ENCODE measurements at regions not wholly inside any gene's neighbourhood (a gene's known extent, or its start where the extent isn't known, plus 50 kb on each side); places are given as distances from the start of the nearest gene placed in this dataset.

DNA sequence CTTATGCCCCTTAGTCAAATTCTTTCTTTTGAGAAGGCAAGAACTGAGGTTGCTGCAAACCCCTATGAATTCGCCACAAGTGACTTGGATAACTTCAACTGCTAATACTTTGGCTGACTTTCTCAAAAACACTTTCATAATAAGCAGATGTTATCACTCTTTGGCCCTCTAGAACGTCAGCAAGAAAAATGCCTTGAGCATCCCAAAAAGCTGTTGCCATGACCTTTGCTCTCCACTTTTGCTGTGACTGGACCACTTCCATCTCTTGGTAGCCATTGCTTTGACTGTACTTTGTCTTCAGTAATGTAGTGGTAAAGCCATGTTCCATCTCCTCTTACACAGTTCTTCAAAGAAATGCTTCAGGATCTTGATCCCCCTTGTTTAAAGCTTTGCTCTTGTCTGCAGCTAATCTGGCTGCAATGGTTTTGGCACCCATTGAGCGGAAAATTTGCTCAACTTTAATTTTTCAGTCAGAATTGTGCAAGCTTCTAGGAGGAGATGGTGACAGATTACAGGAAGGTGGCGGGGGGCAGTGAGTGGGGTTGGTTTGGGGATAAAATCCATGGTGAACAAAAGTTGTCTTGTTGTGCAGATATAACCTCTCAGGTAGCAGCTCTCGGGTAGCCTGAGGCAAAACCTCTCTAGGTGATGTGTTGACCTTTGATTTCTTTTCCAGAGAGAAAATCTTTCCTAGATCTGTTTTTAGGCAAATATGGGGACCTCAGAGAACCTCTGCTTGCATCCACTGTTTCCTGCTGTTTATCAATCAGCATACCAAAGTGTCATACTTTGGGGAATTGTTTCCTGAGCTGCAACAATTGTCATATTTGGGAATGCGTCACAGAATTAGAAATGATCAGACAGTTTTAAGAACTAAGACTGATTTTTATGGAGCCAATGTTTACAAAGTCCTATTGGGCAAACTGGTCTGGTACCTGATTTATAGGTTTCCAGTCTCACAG lies 83.6 kb downstream of the CCR1 start:
- Mint-ChIP-seq H3K36me3 (peaks cover 17% of the 10 kb centered on the region), H3K4me1 (peaks cover 23% of the 10 kb centered on the region), H3K9me3 (ENCODE audit: low read depth) (peaks cover 5% of the 10 kb centered on the region), H3K27me3 (peaks cover 43% of the 10 kb centered on the region), H3K27ac (no peak overlapping the region), H3K4me3 (no peak overlapping the region)
- no peak for DNase-seq
- ATAC-seq: no peak
- CTCF ChIA-PET: interaction anchor here (1.6 kb wide), 1 partner anchor 12 kb away, joined by 3 read pairs; no protein-coding TSS in a partner anchor

DNA sequence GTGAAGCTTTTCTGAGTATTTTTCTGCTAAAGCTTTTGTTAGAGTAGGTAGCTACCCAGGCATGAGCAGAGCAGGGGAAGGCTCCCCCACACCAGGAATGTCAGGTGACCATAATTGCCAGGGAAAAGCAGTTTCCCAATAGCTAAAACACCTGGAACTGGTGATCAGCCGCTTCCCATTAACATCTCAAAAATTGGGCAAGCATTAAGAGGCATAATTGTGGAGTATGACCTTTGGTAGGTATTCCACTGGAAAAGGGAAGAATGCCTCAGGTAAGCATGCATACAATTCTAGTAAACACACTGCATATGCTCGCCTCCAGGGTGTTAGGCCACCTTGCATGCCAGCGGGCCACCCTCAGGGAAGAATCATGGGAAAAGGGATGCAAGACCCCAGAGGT lies 84.5 kb downstream of the CCR1 start:
- ATAC-seq: no peak
- peaks cover 16% of the 10 kb centered on the region for H3K36me3 Mint-ChIP-seq
- CTCF ChIA-PET: interaction anchor here (1.6 kb wide), 1 partner anchor 11 kb away, joined by 3 read pairs; no protein-coding TSS in a partner anchor
- peaks cover 43% of the 10 kb centered on the region for H3K27me3 Mint-ChIP-seq
- peaks cover 5% of the 10 kb centered on the region for H3K9me3 Mint-ChIP-seq (ENCODE audit: low read depth)
- H3K27ac Mint-ChIP-seq: no peak overlapping the region
- DNase-seq: no peak
- H3K4me1 Mint-ChIP-seq: peaks cover 16% of the 10 kb centered on the region
- H3K4me3 Mint-ChIP-seq: no peak overlapping the region

DNA sequence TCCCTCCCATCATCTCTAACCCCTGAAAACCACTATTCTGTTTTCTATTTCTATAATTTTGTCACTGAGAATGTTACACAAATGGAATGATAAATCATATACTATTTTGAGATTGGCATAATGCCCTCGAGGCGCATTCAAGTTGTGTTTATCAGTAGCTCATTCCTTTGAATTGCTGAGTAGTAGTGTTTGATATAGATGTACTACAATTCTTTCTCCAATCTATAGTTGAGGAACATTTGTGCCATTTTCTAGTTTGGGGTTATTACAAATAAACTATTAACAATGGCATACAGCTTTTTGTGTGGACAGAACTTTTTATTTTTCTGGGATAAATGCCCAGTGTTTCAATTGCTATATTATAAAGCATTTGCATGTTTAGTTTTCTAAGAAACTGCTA lies 86.0 kb downstream of the CCR1 start:
- no peak overlapping the region for H3K27ac Mint-ChIP-seq
- peaks cover 43% of the 10 kb centered on the region for H3K27me3 Mint-ChIP-seq
- peaks cover 5% of the 10 kb centered on the region for H3K9me3 Mint-ChIP-seq (ENCODE audit: low read depth)
- ATAC-seq: no peak
- no peak for DNase-seq
- H3K4me3 Mint-ChIP-seq: no peak overlapping the region
- peaks cover 3% of the 10 kb centered on the region for H3K4me1 Mint-ChIP-seq
- peaks cover 13% of the 10 kb centered on the region for H3K36me3 Mint-ChIP-seq
- CTCF ChIA-PET: interaction anchor here (0.6 to 1.6 kb wide), 3 partner anchors 13 to 37 kb away, joined by 3 to 7 read pairs (median 4); no protein-coding TSS in a partner anchor

DNA sequence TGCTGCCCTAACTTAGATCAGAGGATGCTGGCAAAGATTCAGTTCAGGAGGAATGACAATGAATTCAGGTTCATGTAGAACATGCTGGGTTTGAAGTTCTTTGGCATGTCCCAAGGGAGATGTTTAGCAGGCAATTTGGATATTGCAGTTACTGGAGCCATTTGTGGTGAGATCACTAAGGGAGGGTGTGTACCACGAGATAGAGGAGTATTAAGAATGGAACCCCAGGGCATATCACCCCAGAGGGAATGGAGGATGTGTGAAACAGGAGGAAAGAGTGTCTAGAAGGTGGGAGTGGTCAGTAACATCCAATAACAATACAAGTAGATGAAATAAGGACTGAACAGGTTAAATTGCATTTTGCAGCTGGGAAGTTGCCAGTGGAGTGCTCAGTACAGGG lies 87.1 kb downstream of the CCR1 start:
- Mint-ChIP-seq H3K4me1 (peaks cover 3% of the 10 kb centered on the region), H3K36me3 (peaks cover 7% of the 10 kb centered on the region), H3K4me3 (no peak overlapping the region), H3K9me3 (ENCODE audit: low read depth) (peaks cover 5% of the 10 kb centered on the region), H3K27me3 (peaks cover 36% of the 10 kb centered on the region), H3K27ac (no peak overlapping the region)
- CTCF ChIA-PET: no interaction called here
- DNase-seq (no peak), ATAC-seq (no peak)

DNA sequence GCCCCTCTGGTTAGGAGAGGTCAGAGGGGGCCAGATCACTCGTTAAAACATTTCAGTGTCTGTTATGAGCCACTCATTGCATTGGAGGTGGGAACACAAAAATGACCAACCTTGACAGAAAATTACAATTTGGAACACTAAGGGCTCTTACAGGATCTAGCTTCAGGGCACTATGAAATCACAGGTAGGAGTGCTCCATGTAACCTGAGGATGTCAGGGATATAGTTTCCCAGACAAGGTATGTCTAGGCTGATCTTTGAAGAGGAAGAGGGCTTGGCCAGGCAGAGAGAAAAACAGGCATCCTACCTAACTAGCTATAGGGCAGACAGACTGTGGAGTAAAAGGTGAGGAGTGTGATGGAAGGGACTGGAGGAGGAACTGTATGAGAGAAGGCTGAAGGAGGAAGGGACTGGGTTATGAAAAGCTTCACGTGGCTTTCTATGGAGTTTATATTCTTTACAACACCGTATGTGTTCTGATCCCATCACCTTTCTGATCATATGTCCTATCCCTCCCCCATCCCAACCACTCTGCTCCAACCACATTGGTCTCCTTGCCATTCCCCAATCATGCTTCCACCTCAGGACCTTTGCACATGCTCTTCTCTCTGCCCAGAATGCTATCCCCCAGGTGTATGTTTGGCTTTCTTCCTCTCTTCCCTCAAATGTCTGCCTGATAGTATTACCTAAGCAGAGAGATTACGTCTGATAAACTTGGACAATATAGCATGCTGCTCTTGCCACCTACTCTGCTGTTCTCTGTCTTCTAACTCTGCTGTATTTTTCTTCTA lies 88.2 kb downstream of the CCR1 start:
- ATAC-seq (no peak), DNase-seq (no peak)
- no peak overlapping the region for H3K4me3 Mint-ChIP-seq
- peaks cover 5% of the 10 kb centered on the region for H3K4me1 Mint-ChIP-seq
- peaks cover 27% of the 10 kb centered on the region for H3K27me3 Mint-ChIP-seq
- H3K27ac Mint-ChIP-seq: no peak overlapping the region
- peaks cover 11% of the 10 kb centered on the region for H3K36me3 Mint-ChIP-seq
- H3K9me3 Mint-ChIP-seq (ENCODE audit: low read depth): peaks cover 5% of the 10 kb centered on the region
- CTCF ChIA-PET: interaction anchor here (1.2 kb wide), 1 partner anchor 15 kb away, joined by 3 read pairs; no protein-coding TSS in a partner anchor

DNA sequence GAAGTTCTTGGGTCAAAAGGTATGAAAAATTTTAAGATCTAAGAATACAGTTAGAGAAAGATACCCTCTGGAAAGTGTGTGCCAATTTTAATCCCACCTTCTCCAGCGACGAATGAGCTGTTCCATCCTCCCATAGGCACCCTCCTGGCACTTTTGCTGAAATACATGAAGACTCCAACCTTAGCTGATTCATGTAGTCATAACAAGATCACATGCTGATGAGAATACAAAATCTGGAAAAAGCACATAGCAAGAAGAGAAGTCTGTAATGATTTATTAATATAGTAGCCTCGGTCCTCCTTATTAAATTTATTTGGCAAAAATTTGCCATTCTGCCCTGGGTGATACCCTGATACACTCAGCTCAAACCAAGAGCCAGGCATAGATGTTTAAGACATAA lies 88.9 kb downstream of the CCR1 start:
- Mint-ChIP-seq H3K27ac (no peak overlapping the region), H3K27me3 (peaks cover 25% of the 10 kb centered on the region), H3K36me3 (peaks cover 18% of the 10 kb centered on the region), H3K9me3 (ENCODE audit: low read depth) (peaks cover 3% of the 10 kb centered on the region), H3K4me3 (no peak overlapping the region), H3K4me1 (peaks cover 8% of the 10 kb centered on the region)
- ATAC-seq (no peak), DNase-seq (no peak)
- CTCF ChIA-PET: interaction anchor here (1.2 kb wide), 1 partner anchor 16 kb away, joined by 3 read pairs; no protein-coding TSS in a partner anchor

DNA sequence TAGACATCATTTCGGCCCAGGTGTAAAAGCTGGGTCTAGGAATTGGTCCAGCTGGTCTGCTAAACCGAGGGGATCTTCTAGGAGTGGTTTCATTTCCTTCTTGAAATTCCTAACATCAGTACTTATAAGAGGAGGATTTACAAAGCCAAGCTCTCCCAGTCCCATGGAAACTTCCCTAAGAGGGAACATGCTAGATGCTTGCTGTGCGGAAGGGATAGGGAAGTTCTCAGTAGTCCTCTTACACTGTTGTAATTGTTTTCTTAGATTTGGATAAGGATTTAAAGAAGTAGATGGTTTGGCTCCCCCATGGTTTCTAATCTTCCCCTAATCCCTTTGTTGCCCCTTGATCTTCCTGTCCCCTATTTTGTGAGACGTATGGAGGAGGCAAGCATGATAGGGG lies 89.7 kb upstream of the XCR1 start:
- H3K27me3 Mint-ChIP-seq: peaks cover 21% of the 10 kb centered on the region
- H3K9me3 Mint-ChIP-seq (ENCODE audit: low read depth): peaks cover 4% of the 10 kb centered on the region
- no peak overlapping the region for H3K27ac Mint-ChIP-seq
- no peak overlapping the region for H3K4me3 Mint-ChIP-seq
- no peak for ATAC-seq
- CTCF ChIA-PET: no interaction called here
- H3K4me1 Mint-ChIP-seq: peaks cover 30% of the 10 kb centered on the region
- H3K36me3 Mint-ChIP-seq: peaks cover 36% of the 10 kb centered on the region
- DNase-seq: no peak

DNA sequence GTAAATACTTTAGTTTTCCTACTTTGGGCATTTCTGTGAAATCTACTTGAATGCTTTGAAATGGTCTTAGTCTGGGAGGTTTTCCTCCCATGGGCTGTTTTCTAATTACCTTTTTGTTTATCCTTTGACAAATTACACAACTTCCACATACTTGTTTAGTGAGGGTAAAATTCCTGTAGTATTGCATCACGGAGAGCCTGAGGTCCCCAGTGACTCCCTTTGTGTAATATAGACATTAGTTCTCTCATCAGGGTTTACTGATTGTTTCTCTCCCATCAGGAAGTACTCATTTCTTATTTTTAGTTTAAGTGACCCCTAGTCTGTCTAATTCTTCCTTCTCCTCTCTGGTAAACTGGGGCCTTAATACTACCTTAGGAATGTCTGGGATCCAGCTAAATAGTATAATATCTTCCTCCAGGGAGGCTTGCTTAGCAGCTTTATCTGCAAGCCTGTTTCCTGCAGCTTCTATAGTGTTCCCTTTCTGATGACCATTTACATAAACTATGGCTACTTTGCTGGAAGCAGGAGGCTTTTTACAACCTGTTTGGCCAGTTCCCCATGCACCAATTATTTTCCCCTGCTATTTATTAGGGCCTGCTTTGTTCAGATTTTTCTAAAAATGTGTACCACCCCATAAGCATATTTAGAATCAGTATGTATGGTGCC lies 87.2 kb upstream of the XCR1 start:
- peaks cover 4% of the 10 kb centered on the region for H3K9me3 Mint-ChIP-seq (ENCODE audit: low read depth)
- no peak for ATAC-seq

DNA sequence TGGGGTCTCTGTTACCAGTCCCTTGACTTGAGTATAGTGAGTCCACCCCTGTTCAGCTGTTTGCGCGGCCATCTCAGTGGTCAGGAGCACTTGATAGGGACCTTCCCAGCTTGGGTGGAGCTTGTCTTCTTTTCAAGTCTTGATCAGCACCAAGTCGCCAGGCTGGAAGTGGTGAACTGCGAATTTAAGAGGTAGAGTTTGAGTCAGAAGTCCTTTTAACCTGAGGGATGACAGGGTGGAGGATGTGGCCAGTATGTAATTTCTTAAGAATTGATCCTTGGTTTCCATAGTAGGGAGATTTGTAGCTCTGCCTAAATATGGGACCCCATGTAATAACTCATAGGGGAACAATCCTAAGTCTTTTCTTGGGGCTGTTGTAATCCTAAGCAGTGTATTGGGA lies 86.3 kb upstream of the XCR1 start:
- Mint-ChIP-seq H3K4me1 (peaks cover 62% of the 10 kb centered on the region), H3K27ac (peak overlapping the region; percentile 65), H3K36me3 (peaks cover 39% of the 10 kb centered on the region), H3K9me3 (ENCODE audit: low read depth) (peaks cover 2% of the 10 kb centered on the region), H3K27me3 (no peaks in the 10 kb centered on the region), H3K4me3 (no peak overlapping the region)
- ATAC-seq (no peak), DNase-seq (peak; percentile 60)
- CTCF ChIA-PET: interaction anchor here (0.9 to 1.2 kb wide), 3 partner anchors 9 to 94 kb away, joined by 3 to 4 read pairs (median 3); partner anchors contain the start of gene CCR1

More for the DNA sequence above, 87.2 kb upstream of the XCR1 start:
- Mint-ChIP-seq H3K36me3 (peaks cover 35% of the 10 kb centered on the region), H3K27ac (no peak overlapping the region), H3K4me3 (no peak overlapping the region), H3K27me3 (no peaks in the 10 kb centered on the region), H3K4me1 (peaks cover 54% of the 10 kb centered on the region)
- CTCF ChIA-PET: interaction anchor here (1.2 kb wide), 2 partner anchors 10 to 94 kb away, joined by 3 read pairs; partner anchors contain the start of gene CCR1
- DNase-seq: no peak

DNA sequence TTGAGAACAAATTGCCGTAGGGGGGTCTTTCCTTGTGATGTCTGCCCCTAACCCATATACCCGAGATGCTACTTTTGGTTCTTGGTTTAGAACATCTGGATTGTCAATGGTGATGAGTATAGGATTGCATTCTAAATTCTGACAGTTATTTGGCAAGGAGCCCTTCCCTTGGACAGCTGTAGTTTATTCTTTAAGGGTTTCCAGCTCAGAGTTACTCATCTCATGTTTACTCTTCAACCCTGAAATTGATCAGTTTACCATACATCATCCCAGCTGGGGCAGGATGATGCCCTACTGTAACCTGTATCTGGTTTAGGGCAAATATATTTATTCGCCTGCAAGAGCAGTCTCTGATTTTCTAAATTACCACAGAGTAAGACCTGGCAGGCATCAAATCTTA lies 85.7 kb upstream of the XCR1 start:
- peaks cover 39% of the 10 kb centered on the region for H3K36me3 Mint-ChIP-seq
- H3K4me3 Mint-ChIP-seq: no peak overlapping the region
- CTCF ChIA-PET: interaction anchor here (0.6 to 1.2 kb wide), 3 partner anchors 11 to 95 kb away, joined by 3 to 4 read pairs (median 3); partner anchors contain the start of gene CCR1
- no peak for DNase-seq
- H3K27me3 Mint-ChIP-seq: no peaks in the 10 kb centered on the region
- peak overlapping the region; percentile 92 for H3K27ac Mint-ChIP-seq
- peaks cover 2% of the 10 kb centered on the region for H3K9me3 Mint-ChIP-seq (ENCODE audit: low read depth)
- H3K4me1 Mint-ChIP-seq: peaks cover 68% of the 10 kb centered on the region
- ATAC-seq: no peak

DNA sequence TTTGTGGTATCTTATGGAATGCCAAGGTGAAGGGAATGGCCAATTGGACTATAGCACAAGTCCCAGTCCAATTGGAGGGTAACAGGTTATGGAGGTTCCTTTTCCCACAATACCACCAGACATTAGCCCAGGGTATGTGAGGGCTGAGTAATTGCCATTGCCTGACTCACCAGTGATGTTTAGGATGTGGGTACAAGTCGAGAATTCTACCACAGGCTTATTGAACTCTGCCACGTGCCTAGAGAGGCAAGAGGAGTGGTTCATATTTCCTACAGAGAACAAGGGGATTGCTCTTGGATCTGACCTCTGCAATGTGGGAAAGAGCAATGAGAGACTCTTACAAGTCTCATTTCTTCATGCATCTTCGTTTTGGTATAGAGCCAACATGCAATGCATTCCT lies 85.0 kb upstream of the XCR1 start:
- Mint-ChIP-seq H3K27ac (peak overlapping the region; percentile 92), H3K4me1 (peaks cover 75% of the 10 kb centered on the region), H3K36me3 (peaks cover 39% of the 10 kb centered on the region), H3K9me3 (ENCODE audit: low read depth) (peaks cover 2% of the 10 kb centered on the region), H3K27me3 (no peaks in the 10 kb centered on the region), H3K4me3 (no peak overlapping the region)
- ATAC-seq (no peak), DNase-seq (peak; percentile 56)
- CTCF ChIA-PET: interaction anchor here (0.6 kb wide), 1 partner anchor 12 kb away, joined by 3 read pairs; no protein-coding TSS in a partner anchor

DNA sequence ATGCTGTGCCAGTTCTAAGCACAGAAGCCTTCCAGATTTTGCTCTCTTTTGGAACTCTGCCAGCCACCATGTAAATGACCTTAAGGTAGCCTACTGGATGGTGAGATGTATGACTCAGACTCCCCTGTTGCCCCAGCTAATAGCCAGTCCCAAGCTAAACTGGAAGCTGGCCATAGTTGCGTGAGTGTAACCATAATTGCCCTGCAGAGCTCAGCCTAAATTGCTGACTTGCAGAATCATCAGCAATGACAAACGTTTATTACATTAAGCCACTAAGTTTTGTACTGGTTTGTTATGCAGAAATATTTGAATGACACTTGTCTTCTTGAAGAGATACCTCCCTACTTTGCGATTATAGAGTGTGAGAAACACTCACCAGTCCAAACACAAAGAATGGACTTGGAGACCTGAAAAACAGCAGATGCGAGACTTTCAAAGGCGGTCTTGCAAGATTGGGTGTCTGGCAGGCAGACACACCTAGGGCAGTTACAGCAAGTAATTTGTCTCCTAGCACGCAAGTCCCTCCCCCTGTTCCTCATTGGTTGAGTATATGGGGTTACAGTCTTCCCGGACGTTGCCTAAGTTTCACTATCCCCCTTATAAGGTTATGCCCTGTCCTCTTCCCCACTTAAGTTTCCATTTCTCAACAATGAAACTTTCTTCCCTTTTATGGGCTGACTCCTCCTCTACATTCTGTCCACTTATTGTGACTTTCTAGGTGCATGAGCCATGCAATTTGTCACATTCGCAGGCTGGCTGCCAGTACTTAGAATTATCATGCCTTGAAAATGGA lies 83.6 kb upstream of the XCR1 start:
- peaks cover 39% of the 10 kb centered on the region for H3K36me3 Mint-ChIP-seq
- ATAC-seq (peak; percentile 81), DNase-seq (peak; percentile 89)
- no peaks in the 10 kb centered on the region for H3K27me3 Mint-ChIP-seq
- H3K4me1 Mint-ChIP-seq: peaks cover 88% of the 10 kb centered on the region
- H3K9me3 Mint-ChIP-seq (ENCODE audit: low read depth): peaks cover 2% of the 10 kb centered on the region
- H3K27ac Mint-ChIP-seq: peak overlapping the region; percentile 92
- peak overlapping the region; percentile 43 for H3K4me3 Mint-ChIP-seq
- CTCF ChIA-PET: interaction anchor here (0.7 to 1.0 kb wide), 2 partner anchors 17 to 32 kb away, joined by 3 read pairs; no protein-coding TSS in a partner anchor

Measured in activated CD8-positive, alpha-beta memory T cell treated with anti-CD3 and anti-CD28 coated beads, Interleukin-2, amount 10 ng/mL, durations not matched to agents 7 days and 5 days (primary cell).